Parathyroid adenoma (tissue), 2 donors: ENCODE measurements at regions not wholly inside any gene's neighbourhood (a gene's known extent, or its start where the extent isn't known, plus 50 kb on each side); places are given as distances from the start of the nearest gene placed in this dataset.
A peak's percentile ranks its signal among the peaks of the same experiment; 100 is the strongest.

Experiments used
- H2AFZ ChIP-seq: fragments of 300-600 bp; sonication (generic); one replicate; pipeline ENCODE4 v1.7.0; 2017; ENCODE audit warnings: antibody characterized with exemption, mild to moderate bottlenecking
- H3K27ac ChIP-seq: fragments of 300-600 bp; sonication (generic); one replicate; pipeline ENCODE4 v1.7.0; 2017
- H3K27me3 ChIP-seq: fragments of 300-600 bp; sonication (generic); one replicate; pipeline ENCODE4 v1.7.0; 2017; ENCODE audit warnings: low read length; ENCODE audit not compliant: control insufficient read depth, insufficient read depth
- H3K36me3 ChIP-seq: fragments of 300-600 bp; sonication (generic); one replicate; pipeline ENCODE4 v1.7.0; 2017; ENCODE audit warnings: low read length; ENCODE audit not compliant: control insufficient read depth, insufficient read depth
- H3K4me1 ChIP-seq: fragments of 300-600 bp; sonication (generic); one replicate; pipeline ENCODE4 v1.7.0; 2017; ENCODE audit warnings: control low read depth
- H3K4me2 ChIP-seq: fragments of 300-600 bp; sonication (generic); one replicate; pipeline ENCODE4 v1.7.0; 2017; ENCODE audit warnings: low read length
- H3K4me3 ChIP-seq: fragments of 300-600 bp; sonication (generic); one replicate; pipeline ENCODE4 v1.7.0; 2017; ENCODE audit warnings: low read depth, low read length
- H3K79me2 ChIP-seq: fragments of 300-600 bp; sonication (generic); one replicate; pipeline ENCODE4 v1.7.0; 2017; ENCODE audit warnings: control low read depth
- H3K9ac ChIP-seq: fragments of 300-600 bp; sonication (generic); one replicate; pipeline ENCODE4 v1.7.0; 2017; ENCODE audit warnings: mild to moderate bottlenecking
- H3K9me3 ChIP-seq: fragments of 300-600 bp; sonication (generic); one replicate; pipeline ENCODE4 v1.7.0; 2017; ENCODE audit warnings: low read length; ENCODE audit not compliant: control insufficient read depth
- TF ChIP-seq, protein P1 (sequence below): fragments of 300-600 bp; sonication (generic); IDR thresholded peaks from one replicate; pipeline ENCODE4 v1.7.0; 2017; ENCODE audit warnings: antibody characterized with exemption, mild to moderate bottlenecking
- donor health status: primary hyperparathyroidism.

DNA sequence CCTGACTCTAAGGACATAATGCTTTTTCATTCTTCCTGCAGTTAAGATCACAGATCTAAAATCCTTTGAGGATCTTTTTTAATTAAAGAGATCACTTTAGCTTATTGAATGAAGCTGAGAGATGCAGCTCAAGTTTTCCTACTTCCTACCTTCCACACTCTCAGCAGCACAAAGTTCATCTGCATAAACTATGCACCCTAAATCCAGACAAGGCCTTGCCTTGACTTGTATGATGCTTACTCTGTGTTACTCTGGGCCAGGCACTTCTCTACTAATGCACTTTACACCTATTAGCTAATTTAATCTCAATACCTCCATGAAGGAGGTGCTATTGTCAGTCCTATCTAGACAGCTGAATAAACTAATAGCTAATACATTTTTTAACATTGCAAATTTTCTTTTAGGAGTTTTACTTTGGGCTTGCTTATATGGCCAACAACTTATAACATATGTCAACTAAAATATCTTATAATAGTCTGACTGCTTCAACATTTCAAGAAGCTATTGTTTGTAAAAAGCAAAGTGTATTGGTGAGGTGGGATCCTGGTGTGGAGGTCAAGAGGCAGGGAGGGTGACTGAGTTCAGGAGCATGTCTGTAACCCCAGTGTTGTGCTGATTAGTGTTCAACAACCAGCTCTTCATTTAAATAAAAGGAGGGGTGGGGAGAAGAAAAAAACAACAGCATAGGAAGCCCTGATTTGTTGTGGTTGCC is 172.4 kb upstream of the ATP11B start:
- Histone ChIP-seq H3K4me1 (peaks cover 11% of the 10 kb centered on the region), H3K9ac (no peak overlapping the region), H3K27ac (no peak overlapping the region), H2AFZ (peak overlapping the region; percentile 23), H3K4me2 (no peak overlapping the region), H3K79me2 (no peaks in the 10 kb centered on the region), H3K27me3 (no peaks in the 10 kb centered on the region), H3K9me3 (no peaks in the 10 kb centered on the region), H3K4me3 (no peak overlapping the region), H3K36me3 (no peaks in the 10 kb centered on the region)
- TF ChIP-seq, protein P1, sequence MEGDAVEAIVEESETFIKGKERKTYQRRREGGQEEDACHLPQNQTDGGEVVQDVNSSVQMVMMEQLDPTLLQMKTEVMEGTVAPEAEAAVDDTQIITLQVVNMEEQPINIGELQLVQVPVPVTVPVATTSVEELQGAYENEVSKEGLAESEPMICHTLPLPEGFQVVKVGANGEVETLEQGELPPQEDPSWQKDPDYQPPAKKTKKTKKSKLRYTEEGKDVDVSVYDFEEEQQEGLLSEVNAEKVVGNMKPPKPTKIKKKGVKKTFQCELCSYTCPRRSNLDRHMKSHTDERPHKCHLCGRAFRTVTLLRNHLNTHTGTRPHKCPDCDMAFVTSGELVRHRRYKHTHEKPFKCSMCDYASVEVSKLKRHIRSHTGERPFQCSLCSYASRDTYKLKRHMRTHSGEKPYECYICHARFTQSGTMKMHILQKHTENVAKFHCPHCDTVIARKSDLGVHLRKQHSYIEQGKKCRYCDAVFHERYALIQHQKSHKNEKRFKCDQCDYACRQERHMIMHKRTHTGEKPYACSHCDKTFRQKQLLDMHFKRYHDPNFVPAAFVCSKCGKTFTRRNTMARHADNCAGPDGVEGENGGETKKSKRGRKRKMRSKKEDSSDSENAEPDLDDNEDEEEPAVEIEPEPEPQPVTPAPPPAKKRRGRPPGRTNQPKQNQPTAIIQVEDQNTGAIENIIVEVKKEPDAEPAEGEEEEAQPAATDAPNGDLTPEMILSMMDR: no peak

GRCh38 chr3:182621435-182622240 is 171.7 kb upstream of the ATP11B start:
- TF ChIP-seq, protein P1: peak; percentile 55

GRCh38 chr3:182622241-182622545 is 171.1 kb upstream of the ATP11B start:
- no peak overlapping the region for H3K9ac ChIP-seq
- H3K79me2 ChIP-seq: no peaks in the 10 kb centered on the region
- no peak overlapping the region for H3K4me2 ChIP-seq
- no peaks in the 10 kb centered on the region for H3K9me3 ChIP-seq
- no peaks in the 10 kb centered on the region for H3K36me3 ChIP-seq
- no peak overlapping the region for H3K27ac ChIP-seq
- TF ChIP-seq, protein P1: no peak
- H3K27me3 ChIP-seq: no peaks in the 10 kb centered on the region
- H2AFZ ChIP-seq: no peak overlapping the region
- H3K4me1 ChIP-seq: peaks cover 11% of the 10 kb centered on the region
- H3K4me3 ChIP-seq: no peak overlapping the region

More at GRCh38 chr3:182621435-182622240, 171.7 kb upstream of the ATP11B start:
- H3K4me2 ChIP-seq: no peak overlapping the region
- H2AFZ ChIP-seq: peak overlapping the region; percentile 23
- no peak overlapping the region for H3K4me3 ChIP-seq
- H3K36me3 ChIP-seq: no peaks in the 10 kb centered on the region
- H3K9me3 ChIP-seq: no peaks in the 10 kb centered on the region
- H3K79me2 ChIP-seq: no peaks in the 10 kb centered on the region
- H3K27me3 ChIP-seq: no peaks in the 10 kb centered on the region
- no peak overlapping the region for H3K9ac ChIP-seq
- no peak overlapping the region for H3K27ac ChIP-seq
- H3K4me1 ChIP-seq: peaks cover 11% of the 10 kb centered on the region

- TF ChIP-seq, protein P1: no peak
- Histone ChIP-seq H3K9me3 (no peaks in the 10 kb centered on the region), H3K9ac (no peak overlapping the region), H2AFZ (peak overlapping the region; percentile 16), H3K4me3 (no peak overlapping the region), H3K79me2 (no peaks in the 10 kb centered on the region), H3K27me3 (no peaks in the 10 kb centered on the region), H3K4me1 (no peaks in the 10 kb centered on the region), H3K36me3 (no peaks in the 10 kb centered on the region), H3K27ac (no peak overlapping the region), H3K4me2 (no peak overlapping the region)
These were observed 166.5 kb upstream of the ATP11B start for GRCh38 chr3:182626484-182627467.
